ENCODE measurements at regions not wholly inside any gene's neighbourhood (a gene's known extent, or its start where the extent isn't known, plus 50 kb on each side); places are given as distances from the start of the nearest gene placed in this dataset.

GRCh38 chr3:152628496-152628895, 206.4 kb upstream of the P2RY1 start:
- TF ChIP-seq CTCF (IDR thresholded peaks at IDR 0.05 in 2 of 3, conservative IDR thresholded peaks at IDR 0.05 in 1 of 3; ENCODE audit: control insufficient read depth in 2 of 3, extremely low read depth in 1 of 3, insufficient read depth in 1 of 3, low read depth in 3 of 3, low read length in 3 of 3): no peak
- TF ChIP-seq E2F8 (IDR thresholded peaks at IDR 0.05; ENCODE audit: low read depth, partially characterized antibody): no peak
- TF ChIP-seq SUZ12 (IDR thresholded peaks at IDR 0.05; ENCODE audit: unreplicated experiment): no peak
- TF ChIP-seq REST (IDR thresholded peaks at IDR 0.05; ENCODE audit: low read depth, low read length): no peak
- TF ChIP-seq JUNB (IDR thresholded peaks at IDR 0.05): no peak
- TF ChIP-seq POLR2A (IDR thresholded peaks at IDR 0.05; ENCODE audit: low read depth, low read length): no peak
